NAMALWA (cell line): ENCODE measurements at regions not wholly inside any gene's neighbourhood (a gene's known extent, or its start where the extent isn't known, plus 50 kb on each side); places are given as distances from the start of the nearest gene placed in this dataset.
"Not testable (repeated sequence)": the region's sequence is repeated elsewhere in the genome, so short reads cannot be mapped to it uniquely, and the experiment has no call there.

Experiments used
- DNase-seq: peaks from one replicate; pipeline ENCODE4 v3.0.0-alpha.2; 2015; ENCODE audit warnings: low spot score

- no peak for DNase-seq
Measured at GRCh38 chr14:98194821-98195220, 1077.2 kb downstream of the BCL11B start.

- DNase-seq: no peak
Measured at GRCh38 chr14:98195256-98195655, 1076.7 kb downstream of the BCL11B start.

- no peak for DNase-seq
Measured at GRCh38 chr14:98197933-98198332, 1074.1 kb downstream of the BCL11B start.

- no peak for DNase-seq
Measured at GRCh38 chr14:98198385-98198784, 1073.6 kb downstream of the BCL11B start.

GRCh38 chr14:98200601-98201000 lies 1071.4 kb downstream of the BCL11B start:
- DNase-seq: no peak

GRCh38 chr14:98203421-98203820 lies 1068.6 kb downstream of the BCL11B start:
- DNase-seq: no peak

GRCh38 chr14:98204139-98204538 lies 1067.9 kb downstream of the BCL11B start:
- DNase-seq: no peak

GRCh38 chr14:98207415-98207814 lies 1064.6 kb downstream of the BCL11B start:
- no peak for DNase-seq

- DNase-seq: no peak
Measured at GRCh38 chr14:98208211-98208611, 1063.8 kb downstream of the BCL11B start.

GRCh38 chr14:98208943-98209342 lies 1063.1 kb downstream of the BCL11B start:
- no peak for DNase-seq

- DNase-seq: no peak
Measured at GRCh38 chr14:98210045-98210672, 1061.8 kb downstream of the BCL11B start.

- no peak for DNase-seq
Measured at GRCh38 chr14:98217530-98217929, 1054.5 kb downstream of the BCL11B start.

- no peak for DNase-seq
Measured at GRCh38 chr14:98218218-98218617, 1053.8 kb downstream of the BCL11B start.

GRCh38 chr14:98219638-98220037 lies 1052.4 kb downstream of the BCL11B start:
- DNase-seq: no peak

GRCh38 chr14:98223106-98223505 lies 1048.9 kb downstream of the BCL11B start:
- DNase-seq: no peak

- not testable (repeated sequence) for DNase-seq
Measured at GRCh38 chr14:98223710-98224109, 1048.3 kb downstream of the BCL11B start.

GRCh38 chr14:98226411-98226810 lies 1045.6 kb downstream of the BCL11B start:
- DNase-seq: no peak

- DNase-seq: no peak
Measured at GRCh38 chr14:98227000-98227726, 1044.8 kb downstream of the BCL11B start.

GRCh38 chr14:98227727-98228111 lies 1044.3 kb downstream of the BCL11B start:
- no peak for DNase-seq

- no peak for DNase-seq
Measured at GRCh38 chr14:98229656-98230366, 1042.2 kb downstream of the BCL11B start.

- DNase-seq: no peak
Measured at GRCh38 chr14:98230411-98230810, 1041.6 kb downstream of the BCL11B start.

- no peak for DNase-seq
Measured at GRCh38 chr14:98231210-98231609, 1040.8 kb downstream of the BCL11B start.

GRCh38 chr14:98233656-98234055 lies 1038.3 kb downstream of the BCL11B start:
- DNase-seq: no peak
